HG02973 (cell line): ENCODE measurements at regions not wholly inside any gene's neighbourhood (a gene's known extent, or its start where the extent isn't known, plus 50 kb on each side); places are given as distances from the start of the nearest gene placed in this dataset.
"Not testable (repeated sequence)": the region's sequence is repeated elsewhere in the genome, so short reads cannot be mapped to it uniquely, and the experiment has no call there.

Experiments used
- ATAC-seq: cut with Tn5 transposase; IDR thresholded peaks from one replicate; pipeline ENCODE4 v1.9.1; 2021; ENCODE audit warnings: moderate library complexity; ENCODE audit not compliant: unreplicated experiment

GRCh38 chr6:159642995-159643394, 50.0 kb downstream of the SOD2 start:
- ATAC-seq = no peak

GRCh38 chr6:159642481-159642880, 50.6 kb downstream of the SOD2 start:
- no peak for ATAC-seq

GRCh38 chr6:159640722-159641482, 52.1 kb downstream of the SOD2 start:
- ATAC-seq = no peak

DNA sequence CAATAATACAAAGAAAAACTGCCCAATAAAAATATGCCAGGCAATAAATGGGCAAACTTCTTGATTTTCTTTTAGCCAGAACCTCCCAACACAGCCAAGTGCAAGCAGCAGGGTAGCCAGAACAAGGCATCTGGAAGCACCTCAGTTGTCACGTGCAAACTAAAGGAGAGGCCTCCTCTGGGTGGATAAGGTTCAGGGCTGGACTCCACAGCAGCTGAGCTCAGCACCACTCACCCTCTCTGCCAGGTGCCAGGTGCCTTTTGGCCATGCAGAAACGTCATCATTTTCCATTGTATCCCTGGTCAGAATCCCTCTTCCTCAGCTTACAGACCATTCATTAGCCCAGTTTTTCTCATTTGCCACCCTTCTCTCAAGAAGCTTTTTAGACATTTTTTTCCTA, 52.7 kb downstream of the SOD2 start:
- no peak for ATAC-seq

DNA sequence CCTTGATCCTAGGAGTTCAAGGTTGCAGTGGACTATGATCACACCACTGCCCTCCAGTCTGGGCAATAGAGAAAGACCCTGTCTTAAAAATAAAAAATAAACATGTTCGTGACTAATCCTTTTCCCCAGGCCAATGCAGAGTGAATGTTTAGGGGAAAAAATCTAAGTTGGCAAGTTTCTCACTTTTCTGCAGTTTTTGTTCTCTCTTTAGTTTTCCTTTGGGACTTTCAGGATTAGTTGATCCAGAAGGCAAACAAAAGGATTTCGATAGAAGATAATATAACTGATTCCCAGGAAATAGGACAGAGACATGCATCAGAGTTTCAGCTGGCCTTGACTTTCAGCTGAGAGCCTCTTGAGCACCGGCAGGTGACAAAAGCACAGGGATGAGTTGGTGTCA, 53.3 kb downstream of the SOD2 start:
- no peak for ATAC-seq

GRCh38 chr6:159633196-159633595, 59.8 kb downstream of the SOD2 start:
- ATAC-seq = no peak

- ATAC-seq = no peak
These were observed 61.2 kb downstream of the SOD2 start for GRCh38 chr6:159631886-159632285.

DNA sequence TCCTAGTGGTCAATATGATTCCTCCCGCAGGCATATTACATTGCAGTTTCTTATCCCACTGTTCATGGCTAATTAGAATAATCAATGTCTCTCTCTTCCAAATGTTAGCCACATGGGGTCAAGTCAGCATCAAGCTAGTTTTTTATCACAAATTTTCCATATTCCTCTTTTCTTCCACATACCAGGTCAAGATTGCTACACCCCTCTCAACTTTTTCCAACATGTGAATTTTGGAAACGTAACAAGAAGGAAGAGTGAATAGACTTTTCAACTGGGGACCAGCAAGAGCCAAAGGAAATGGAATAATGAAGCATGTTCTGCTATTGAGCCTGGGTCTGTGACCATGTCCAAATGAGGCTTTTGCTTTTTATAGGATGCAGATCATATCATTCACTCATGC, 65.1 kb downstream of the SOD2 start:
- no peak for ATAC-seq

DNA sequence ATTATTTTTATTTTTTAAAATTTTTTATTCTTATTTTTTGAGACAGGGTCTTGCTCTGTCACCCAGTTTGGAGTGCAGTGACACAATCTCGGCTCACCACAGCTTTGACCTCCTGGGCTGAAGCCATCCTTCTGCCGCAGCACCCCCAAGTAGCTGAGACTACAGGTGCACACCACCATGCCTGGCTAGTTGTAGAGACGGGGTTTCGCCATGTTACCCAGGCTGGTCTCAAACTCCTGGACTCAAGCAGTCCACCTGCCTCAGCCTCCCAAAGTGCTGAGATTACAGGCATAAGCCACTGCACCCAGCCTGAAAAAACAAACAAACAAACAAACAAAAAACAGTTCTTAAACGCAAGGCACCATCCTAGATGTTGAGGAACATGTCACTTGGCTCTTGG, 66.5 kb downstream of the SOD2 start:
- not testable (repeated sequence) for ATAC-seq

DNA sequence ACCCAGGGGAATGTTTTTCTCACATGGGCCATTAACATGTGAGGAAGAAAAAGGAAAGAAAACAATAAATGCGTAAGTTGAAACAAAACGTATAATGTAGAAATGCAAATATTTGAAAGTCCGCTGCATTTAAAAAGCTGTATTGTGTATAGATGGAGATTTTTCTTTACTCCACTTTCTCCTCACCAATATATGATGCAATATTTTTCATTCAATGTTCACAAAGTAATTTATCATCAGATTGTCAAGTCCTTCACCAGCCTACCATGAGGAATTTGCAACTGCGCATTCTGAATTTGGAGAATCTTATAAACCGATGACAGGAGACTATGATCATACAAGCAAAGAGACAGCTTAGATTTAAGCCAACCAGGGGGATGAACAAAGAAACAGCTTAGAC, 69.9 kb downstream of the SOD2 start:
- ATAC-seq = no peak

DNA sequence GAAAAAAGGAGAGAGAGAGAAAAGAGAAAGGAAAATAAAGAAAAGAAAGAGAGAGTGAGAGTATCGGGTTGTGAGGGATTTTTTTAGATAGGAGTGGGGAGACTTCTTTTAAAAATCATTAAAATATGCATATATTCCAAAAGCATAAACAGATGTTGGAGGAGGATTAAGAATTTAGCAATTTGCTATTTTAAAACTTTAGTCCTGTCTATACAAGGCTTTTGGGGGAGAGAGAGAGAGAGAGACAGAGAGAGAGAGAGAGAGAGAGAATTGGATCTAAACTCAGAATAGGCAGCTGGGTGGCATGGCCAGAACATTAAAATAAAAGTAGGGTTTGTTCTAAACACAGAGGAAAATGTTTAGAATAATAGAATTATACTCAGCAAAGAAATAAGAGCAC, 72.1 kb downstream of the SOD2 start:
- ATAC-seq = no peak

GRCh38 chr6:159617444-159617843, 75.6 kb downstream of the SOD2 start:
- ATAC-seq = no peak

DNA sequence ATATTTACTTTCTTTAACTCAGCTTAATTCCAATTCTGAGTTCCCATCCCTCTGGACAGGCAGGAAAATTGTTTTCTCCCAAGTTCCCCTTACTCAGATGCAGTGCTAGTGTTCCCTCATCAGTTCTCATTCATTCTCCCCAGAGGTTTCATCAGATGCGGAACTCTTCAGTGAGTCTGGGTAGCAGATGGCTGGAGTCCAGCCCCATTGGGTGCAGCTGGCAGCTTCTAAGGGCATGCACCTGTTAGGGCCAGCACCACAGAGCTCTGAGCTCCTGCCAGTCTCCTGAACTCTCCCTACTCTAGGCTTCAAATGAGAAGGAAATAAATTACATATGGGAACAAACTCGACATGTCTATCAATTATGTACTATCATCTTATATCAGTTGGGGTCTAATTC, 76.6 kb downstream of the SOD2 start:
- ATAC-seq = no peak

DNA sequence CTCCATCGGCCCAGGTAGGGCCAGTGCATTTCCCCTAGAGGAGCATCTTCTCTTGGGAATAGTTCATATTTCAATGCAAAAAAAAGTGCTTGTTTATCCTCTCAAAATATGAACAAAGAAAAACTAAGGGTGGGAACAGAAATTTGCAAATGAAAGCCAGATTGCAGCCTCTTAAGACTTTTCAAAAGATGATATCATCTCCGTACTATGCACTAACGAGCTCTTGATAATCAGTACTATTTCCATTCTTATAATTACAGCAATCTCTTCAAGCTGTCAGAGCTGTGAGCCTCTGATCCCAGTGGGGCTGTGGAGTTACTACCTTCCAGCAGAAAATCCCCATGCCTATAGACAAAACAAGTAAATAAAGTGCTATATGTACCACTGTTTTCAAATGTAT, 77.1 kb downstream of the SOD2 start:
- ATAC-seq = no peak

GRCh38 chr6:159610881-159611280, 82.2 kb downstream of the SOD2 start:
- no peak for ATAC-seq

GRCh38 chr6:159609652-159610178, 83.3 kb downstream of the SOD2 start:
- ATAC-seq = no peak

GRCh38 chr6:159608961-159609651, 83.9 kb downstream of the SOD2 start:
- no peak for ATAC-seq

- ATAC-seq = no peak
These were observed 86.3 kb downstream of the SOD2 start for GRCh38 chr6:159606786-159607185.

DNA sequence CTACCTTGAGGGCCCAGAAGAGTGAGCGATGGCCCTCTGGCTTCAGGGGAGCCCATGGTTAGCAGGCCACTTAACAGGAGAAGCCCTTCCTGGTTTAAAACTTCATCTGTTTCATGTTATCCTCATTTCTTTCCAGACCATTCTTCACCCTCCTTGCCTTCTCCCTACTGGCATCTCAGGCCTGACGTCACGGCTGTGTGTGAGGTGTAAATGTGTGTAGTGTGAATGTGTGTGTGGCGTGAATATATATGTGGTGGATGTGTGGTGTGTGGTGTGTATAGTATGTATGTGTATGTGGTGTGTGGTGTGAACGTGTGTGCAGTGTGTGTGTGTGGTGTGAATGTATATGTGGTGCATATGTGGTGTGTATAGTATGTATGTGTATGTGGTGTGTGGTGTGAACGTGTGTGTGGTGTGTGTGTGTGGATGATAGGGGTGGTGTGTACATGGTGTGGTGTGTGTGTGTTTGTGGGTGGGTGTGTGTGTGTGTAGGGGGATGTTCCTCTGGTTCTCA, 88.5 kb downstream of the SOD2 start:
- no peak for ATAC-seq

GRCh38 chr6:159602431-159603041, 90.5 kb downstream of the SOD2 start:
- ATAC-seq = no peak

GRCh38 chr6:159601211-159601610, 91.8 kb downstream of the SOD2 start:
- no peak for ATAC-seq

DNA sequence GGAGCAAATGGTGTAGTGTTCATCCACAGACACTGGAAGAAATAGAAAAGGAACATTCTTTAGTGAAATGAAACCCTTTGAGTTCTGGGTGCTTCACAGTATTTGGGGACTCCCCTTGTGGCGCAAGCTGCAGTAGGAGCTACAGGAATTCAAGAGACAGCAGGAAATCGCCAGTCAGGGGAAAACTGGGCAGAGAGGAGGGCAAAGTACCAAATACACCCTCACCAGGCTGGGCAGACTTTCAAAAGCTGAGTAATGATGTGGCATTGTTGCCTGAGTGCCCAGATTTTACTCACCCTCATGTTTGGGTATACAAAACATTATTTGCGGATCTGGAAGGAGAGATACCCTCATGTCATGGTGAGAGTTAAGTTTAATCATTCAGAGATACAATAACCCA, 97.9 kb downstream of the SOD2 start:
- no peak for ATAC-seq
